HS-27A (cell line): ENCODE measurements at regions not wholly inside any gene's neighbourhood (a gene's known extent, or its start where the extent isn't known, plus 50 kb on each side); places are given as distances from the start of the nearest gene placed in this dataset.
"Not testable (repeated sequence)": the region's sequence is repeated elsewhere in the genome, so short reads cannot be mapped to it uniquely, and the experiment has no call there.

ENCODE experiments used
- DNase-seq: peaks from one replicate; pipeline ENCODE4 v3.0.0-alpha.2; 2012; ENCODE audit warnings: low read depth, missing footprints

DNA sequence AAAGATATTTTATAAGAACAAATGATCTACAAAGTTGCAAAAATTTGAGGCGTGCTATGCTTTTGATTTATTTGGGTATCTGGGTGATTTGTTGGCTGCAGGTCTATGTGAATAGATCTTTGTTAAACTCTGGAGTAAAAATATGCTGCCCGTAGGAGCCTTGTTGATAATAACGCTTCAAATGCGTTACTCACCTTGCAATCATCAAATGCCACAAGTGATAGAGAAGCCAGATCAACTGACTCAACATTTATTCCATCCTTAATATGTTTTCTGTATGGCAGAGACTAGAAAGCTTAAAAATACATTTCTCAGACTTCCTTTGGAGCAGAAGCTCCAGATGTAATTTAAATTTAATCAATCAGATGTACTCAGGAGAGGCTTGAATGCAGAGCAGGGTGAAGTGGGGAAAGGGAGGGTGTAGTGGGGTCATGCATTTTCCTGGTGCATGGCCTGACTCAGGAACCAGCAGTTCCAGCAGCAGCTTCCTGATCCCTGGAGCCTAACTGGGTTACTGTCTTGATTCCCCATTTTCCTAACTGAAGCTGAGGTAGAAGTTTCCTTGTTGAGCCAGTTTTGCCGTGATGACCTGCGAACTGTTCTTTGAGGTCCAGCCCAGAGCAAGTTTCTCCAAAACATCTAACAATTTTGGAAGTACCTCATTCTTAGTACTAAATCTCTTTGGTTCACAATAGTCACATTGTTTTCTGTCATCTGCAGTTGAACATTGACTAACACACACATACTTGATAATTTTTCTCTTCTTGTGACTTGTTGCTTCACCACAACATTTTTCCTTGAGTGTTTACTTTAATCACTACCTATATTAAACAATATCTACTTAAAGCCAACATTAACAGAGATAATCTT lies 284.7 kb upstream of the CWC22 start:
- peak; percentile 36 for DNase-seq

DNA sequence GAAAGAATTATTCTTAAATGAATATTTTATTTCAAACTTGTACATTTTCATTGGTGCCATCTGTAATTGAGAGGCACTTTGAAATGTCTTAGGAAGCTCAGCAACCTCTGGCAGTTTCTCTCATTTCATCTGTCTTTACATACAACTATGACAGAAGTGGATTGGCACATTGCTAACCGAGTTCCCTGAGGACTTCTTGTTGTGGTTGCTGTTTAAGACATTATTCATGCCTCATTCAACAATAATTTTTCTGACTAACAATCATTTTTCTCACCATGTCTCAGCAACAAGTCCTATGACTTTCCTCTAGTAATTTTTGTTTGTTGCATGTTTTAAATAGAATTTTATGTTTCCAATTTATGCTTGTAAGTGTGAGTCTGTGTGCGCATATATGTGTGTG lies 284.0 kb upstream of the CWC22 start:
- DNase-seq, result peak; percentile 35

DNA sequence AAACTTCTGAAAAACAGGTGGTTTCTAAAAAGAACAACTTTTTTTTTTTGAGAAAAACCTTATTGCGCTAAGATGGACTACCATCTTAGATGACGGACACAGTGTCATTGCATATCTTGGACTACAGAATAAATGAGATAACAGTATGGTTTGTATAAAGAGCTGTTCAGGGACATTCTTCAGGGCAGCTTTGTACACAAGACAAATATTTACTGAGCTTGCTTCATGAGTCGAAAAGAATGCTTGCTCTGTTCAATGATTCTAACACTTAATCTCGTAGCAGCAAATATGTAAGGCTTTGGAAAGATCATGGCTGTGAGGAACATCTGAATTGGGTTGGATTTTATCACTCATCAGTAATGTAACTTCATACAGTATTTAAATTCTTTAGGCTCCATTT lies 282.5 kb upstream of the CWC22 start:
- DNase-seq, result no peak

DNA sequence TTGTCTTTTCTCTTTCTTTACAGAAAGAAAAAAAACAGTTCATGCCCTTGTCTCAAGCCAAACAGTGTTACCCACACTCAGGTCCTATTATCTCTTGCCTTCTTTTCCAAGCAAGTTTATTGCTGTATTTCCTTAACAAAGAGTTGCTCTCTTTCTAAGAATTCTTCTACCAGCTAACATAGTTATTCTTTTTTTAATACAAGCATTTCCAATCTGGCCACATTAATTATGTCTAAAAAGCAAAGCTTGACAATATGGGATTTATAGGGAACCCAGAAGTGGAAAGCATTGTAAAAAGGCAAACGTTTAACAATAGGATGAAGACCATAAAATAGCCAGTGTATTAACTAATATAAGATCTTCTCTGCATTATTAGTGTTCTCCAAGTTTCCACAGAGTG lies 272.5 kb upstream of the CWC22 start:
- no peak for DNase-seq

DNA sequence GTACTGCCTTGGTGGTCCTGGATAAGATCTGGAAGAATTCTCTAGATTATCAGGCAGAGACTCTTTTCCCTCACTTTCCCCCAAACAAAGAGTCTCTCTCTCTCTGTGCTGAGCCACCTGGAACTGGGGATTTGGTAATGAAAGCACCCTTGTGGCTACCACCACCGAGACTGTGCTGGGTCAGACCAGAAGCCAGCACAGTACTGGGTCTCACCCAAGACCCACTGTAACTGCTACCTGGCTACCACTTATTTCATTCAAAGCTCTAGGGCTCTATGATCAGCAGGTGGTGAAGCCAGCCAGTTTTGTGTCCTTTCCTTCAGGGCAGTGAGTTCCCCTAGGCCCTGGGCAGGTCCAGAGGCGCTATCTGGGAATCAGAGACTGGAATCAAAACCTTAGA lies 269.6 kb upstream of the CWC22 start:
- no peak for DNase-seq

DNA sequence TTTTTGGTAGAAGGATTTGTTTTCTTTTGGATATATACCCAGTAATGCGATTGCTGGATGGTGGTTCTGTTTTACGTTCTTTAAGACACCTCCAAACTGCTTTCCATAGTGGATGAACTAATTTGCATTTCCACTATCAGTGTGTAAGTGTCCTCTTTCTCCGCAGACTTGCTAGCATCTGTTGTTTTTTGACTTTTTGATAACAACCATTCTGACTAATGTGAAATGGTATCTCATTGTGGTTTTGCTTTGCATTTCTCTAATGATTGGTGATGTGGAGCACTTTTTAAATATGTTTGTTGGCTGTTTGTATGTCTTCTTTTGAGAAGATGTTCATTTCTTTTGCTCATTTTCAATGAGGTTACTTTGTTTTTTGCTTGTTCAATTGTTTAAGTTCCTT lies 260.9 kb upstream of the CWC22 start:
- no peak for DNase-seq

DNA sequence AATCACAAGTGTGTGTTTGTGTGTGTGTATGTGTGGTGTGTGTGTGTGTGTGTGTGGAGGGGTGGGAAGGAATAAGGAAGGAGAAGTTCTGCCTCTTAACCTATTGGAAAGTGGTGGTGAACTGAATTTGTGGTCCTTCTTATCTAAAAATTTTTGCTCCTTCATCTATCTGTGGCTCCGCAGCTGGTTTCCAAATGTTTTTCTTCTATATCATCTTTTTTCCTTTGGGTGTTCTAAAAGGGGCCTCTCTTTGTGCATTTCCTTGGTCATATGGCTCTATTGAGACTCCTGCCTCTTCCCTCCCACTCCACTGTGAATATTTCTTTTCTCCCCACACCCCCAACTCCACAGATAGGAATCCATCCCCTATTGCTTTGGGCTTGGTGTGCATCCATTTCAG lies 254.9 kb upstream of the CWC22 start:
- no peak for DNase-seq

DNA sequence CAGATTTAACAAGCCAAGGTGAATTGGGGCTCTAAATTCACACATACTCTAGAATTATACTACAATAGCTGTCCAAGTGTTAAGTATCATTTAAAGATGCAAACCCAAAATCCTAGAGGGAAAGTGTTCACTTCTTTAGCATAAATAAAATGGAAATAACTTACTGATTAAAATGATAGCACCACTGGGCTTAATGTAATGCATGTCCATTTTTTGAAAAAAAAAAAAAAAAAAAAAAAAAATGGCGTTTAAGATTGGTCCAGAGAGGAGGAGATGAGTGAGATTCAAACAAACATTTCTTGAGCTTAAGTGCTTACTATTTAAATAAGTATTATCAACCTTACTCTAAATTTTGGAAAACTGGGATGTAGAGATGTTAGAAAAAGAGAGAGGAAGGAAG lies 251.5 kb upstream of the CWC22 start:
- no peak for DNase-seq

DNA sequence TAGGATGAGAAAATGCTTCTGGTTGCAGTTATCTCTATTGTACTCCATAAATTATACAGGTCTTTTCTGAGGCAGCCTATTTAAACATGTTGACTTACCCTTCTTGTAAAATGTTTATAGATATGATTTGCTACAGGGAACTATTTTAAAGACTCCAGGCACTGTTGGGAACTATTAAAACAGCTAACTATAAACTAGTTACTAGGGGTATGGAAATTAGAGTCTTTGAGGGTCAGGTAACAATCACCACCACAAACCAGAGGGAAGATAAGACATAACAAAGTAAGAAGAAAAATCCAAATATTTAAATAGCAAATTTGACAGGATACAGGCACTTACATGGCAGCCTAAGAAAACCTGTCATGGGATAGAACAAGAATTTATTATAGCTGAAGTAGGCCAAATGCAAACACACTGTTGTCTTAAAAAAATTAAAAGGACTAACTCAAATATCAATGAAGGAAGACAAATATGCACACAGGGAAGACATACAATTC lies 251.0 kb upstream of the CWC22 start:
- no peak for DNase-seq

DNA sequence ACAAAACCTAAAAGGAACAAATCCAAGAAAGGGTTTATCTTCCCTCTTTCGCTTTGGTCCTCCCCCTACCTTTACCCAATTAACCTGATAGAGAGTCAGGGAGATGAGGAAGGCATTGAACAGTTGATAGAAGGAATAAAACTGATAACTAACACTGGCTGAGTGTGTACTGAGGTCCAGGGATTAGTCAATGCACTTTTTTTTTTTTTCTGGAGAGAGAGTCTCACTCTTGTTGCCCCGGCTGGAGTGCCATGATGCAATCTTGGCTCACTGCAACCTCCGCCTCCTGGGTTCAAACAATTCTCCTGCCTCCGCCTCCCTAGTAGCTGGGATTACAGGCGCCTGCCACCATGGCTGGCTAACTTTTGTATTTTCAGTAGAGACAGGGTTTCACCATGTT lies 250.2 kb upstream of the CWC22 start:
- DNase-seq, result no peak

DNA sequence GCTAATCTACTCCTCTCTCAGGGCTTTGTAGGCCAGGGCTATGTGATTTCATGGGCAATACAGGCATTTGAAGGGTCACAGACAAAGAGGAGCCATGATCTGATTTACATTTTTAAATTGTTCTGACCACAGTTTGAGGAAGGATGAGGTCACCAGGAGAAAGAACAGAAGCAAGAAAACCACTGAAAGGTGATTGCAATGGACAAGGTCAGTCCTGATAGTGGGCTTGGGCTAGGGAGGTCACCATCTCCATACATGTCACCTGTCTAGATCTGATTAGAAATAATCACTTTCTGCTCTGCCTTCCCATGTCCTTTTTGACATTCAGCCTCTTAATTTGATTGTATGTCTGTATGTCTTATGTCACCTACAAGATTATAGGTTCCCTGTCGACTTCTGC lies 248.9 kb upstream of the CWC22 start:
- DNase-seq, result no peak

DNA sequence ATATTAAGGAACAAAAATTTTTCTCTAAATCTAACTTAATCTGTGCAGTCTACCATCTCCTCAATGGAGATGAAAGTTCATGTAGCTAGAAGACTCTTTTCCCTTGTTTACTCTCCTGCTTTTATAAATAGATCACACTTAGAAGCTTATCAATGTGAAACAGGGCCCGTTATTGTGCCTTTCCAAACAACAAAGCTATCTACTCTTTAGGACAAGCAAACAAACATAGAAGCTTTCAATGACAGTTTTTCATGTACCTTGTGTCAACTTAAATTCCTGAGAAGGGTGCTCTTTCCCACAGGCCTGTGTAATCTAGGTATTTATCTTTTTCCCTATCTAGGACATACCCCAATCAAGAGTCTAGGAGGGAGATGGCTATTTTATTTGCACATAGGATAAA lies 247.8 kb upstream of the CWC22 start:
- no peak for DNase-seq

DNA sequence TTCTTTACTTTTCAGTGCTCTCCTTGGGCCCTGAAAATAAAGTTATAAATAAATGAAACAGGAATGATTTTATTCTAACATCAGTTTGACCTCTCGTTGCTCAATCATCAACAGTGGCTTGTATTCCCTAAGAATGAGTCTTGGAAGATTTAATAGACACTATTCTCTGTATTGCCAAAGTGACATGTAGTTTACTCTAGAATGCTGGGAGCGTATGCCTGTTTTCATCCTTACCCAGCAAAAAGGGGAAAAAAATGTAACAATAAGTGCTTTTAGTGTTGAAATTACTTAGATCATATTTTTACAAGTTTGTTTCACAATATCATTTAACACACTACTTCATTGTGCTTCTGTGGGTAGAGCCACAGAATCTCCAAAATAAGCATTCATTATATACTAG lies 240.6 kb upstream of the CWC22 start:
- no peak for DNase-seq

DNA sequence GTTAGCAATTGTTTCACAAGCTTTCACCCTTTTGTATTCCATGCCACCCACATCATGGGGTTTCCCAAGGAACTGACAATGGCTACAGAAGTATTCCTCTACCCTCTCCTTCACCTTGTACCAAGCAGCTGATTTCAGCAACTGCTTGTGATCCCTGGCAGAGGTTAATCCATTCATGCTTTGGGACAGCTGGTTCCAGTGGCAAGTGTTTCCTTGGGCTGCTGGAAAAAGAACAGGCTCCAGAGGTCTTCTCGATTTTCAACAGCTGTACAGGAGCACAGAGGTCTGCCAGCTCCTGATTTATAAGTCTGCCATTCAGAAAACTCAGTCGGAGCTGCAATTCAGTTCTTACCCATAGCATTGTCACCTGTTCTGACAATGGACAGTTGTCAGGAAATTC lies 239.2 kb upstream of the CWC22 start:
- no peak for DNase-seq

DNA sequence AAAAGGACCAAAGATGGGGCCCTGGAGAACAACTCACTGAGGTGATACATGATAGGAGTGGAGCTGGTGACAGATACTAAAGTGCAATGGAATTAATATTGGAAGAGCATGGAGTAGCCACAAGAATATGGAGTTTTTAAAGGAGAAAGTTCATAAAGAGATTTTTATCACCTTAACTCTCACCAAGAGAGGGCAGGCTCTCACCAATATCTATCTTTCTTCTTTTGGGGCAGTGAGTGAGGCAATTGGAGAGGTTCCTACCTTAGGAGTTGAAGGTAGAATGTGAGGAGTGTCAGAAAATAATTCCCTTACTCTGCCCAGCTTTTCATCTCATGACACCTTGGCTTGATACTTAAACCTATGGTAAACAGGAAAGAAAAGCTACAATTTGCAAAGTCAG lies 233.7 kb upstream of the CWC22 start:
- DNase-seq, result no peak

DNA sequence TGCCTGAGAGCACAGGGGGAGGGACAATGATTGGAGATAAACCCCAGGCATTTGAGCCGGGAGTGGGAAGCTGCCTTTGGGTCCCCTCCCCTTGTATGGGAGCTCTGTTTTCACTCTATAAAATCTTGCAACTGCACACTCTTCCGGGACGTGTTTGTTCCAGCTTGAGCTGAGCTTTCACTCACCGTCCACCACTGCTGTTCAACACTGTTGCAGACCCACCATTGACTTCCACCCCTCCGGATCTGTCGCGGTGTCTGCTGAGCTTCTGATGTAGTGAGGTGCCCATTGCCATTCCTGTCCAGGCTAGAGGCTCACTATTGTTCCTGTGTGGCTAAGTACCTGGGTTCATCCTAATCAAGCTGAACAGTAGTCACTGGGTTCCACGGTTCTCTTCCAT lies 231.6 kb upstream of the CWC22 start:
- no peak for DNase-seq

DNA sequence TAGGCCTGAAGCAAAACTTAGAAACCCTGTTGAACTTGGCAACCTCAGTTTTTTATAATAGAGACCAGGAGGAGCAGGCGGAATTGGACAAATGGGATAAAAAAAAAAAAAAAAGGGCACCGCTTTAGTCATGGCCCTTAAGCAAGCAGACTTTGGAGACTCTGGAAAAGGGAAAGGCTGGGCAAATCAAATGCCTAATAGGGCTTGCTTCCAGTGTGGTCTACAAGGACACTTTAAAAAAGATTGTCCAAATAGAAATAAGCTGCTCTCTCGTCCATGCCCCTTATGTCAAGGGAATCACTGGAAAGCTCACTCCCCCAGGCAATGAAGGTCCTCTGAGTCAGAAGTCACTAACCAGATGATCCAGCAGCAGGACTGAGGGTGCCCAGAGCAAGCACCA lies 229.0 kb upstream of the CWC22 start:
- not testable (repeated sequence) for DNase-seq

DNA sequence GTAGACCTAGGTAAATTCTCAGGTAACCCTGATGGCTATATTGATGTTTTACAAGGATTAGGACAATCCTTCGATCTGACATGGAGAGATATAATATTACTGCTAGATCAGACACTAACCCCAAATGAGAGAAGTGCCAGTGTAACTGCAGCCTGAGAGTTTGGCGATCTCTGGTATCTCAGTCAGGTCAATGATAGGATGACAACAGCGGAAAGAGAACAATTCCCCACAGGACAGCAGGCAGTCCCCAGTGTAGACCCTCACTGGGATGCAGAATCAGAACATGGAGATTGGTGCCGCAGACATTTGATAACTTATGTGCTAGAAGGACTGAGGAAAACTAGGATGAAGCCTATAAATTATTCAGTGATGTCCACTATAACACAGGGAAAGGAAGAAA lies 228.4 kb upstream of the CWC22 start:
- not testable (repeated sequence) for DNase-seq

DNA sequence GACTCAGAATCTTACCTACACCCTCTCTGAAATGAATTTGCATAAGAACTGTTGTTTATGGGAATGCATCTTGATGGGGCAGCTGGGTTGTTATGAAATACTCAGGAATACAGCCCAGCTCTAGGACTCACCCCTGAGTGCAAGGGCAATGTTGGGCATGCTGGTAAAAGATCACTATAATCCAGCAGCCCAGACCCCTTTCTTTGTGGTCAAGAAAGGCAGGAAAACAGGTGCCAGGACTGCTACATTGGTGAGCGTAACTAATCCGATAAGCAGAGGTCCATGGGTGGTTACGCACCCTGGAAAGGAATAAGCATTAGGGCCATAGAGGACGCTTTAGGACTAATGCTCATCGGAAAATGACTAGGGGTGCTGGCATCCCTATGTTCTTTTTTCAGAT lies 227.9 kb upstream of the CWC22 start:
- DNase-seq, result not testable (repeated sequence)

DNA sequence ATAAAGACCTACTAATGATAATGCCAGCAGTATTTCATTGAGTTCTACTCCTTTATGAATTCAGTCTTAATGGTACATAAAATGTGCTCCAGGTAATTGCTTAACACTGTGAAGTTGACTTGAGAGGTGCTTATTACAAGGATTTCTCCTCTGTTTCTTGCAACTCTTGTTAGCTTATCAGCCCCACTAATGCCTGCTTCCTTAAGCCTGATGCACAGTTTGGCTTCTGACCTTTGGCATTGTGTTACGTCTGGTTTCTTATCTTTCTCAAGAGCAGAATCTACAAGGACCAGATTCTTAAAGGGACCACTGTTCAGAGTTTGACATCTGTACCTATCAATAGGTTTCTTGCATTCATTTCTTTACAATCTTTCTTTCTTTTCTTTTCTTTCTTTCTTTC lies 223.9 kb upstream of the CWC22 start:
- no peak for DNase-seq

DNA sequence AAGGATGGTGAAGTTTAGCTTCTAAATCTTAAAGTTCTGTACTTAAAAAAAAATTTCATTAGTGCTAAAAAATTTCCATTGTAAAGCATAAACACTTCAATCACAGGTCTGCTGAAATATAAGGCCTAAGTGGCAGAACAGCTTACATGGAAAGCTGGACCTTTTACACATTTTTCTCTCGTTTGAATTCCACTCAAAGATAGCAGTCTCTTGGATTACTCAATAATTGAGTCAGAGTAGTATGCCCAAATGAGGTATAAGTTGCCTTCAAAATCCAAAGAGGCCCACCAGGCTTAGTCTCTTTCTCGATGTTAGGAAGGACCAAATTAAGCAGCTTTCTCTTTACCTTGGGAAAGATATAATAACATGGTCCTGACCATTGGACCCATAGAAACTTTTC lies 220.4 kb upstream of the CWC22 start:
- DNase-seq, result no peak

DNA sequence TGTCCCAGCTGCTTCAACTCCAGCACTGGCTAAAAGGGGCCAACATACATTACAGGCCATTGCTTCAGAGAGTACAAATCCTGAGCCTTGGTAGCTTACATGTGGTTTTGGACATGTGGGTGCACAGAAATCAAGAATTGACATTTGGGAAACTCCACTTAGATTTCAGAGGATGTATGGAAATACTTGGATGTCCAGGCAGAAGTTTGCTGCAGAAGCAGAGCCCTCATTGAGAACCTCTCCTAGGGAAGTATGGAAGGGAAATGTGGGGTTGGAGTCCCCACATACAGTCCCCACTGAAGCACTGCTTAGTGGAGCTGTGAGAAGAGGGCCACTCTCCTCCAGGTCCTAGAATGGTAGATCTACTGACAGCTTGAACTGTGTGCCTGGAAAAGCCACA lies 218.0 kb upstream of the CWC22 start:
- DNase-seq, result no peak

DNA sequence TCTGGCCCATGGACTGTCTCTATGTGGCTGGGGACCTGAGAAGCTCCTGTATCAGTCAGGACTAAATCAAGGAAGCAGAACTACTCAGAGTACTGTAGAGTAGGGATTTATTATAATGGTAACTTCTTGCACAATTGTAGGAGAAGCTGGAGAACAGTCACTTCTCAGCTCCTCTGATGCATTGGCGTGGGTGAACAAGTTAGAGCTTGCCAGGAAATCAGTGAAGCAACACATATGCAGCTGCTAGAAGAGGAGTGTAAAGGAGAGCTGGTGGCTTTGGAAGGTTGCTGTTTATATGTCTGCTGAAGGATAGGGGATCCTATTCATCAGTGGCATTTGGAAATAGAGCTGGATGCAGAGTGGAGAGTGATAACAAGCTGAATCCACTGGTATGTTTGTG lies 215.5 kb upstream of the CWC22 start:
- no peak for DNase-seq

DNA sequence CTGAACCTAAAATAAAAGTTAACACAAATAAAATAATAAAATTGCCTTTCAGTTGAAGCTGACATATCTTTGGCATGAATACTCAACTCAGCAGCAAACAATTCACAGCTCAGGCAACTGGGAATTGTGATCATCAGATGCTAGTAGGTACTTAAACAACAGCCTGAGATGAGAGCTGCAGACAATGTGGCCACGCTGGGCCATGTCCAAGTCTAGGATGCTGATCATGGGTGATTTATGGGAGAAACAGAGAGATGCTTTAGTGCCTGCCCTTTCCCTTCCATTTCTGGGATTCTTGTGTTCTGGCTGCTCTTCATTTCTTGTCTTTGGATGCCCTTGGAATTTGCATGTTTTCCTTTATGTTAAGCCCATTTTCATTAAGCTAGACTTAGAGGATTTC lies 212.4 kb upstream of the CWC22 start:
- no peak for DNase-seq
